ENCODE measurements at regions not wholly inside any gene's neighbourhood (a gene's known extent, or its start where the extent isn't known, plus 50 kb on each side); places are given as distances from the start of the nearest gene placed in this dataset.

DNA sequence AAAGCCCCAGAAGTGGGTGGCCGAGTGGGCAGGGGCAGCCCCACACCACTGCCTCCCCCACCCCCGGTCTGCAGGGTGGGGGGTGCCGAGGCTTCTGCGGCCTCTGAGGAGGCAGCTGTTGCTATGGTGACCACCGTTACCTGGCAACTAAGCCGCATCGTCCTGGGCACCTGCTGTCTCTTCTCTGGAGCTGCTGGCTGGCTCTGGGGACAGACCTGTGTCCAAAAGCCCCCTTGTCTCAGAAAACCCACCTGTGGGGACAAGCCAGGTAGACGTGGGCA is 79.9 kb upstream of the PRR5 start:
- Histone ChIP-seq H3K36me3 (ENCODE audit: control insufficient read depth in 2 of 2, extremely low read depth in 1 of 2, insufficient read depth in 2 of 2, low read length in 2 of 2) (no peaks in the 10 kb centered on the region), H3K9me1 (replicated peaks; ENCODE audit: control insufficient read depth, extremely low read depth, insufficient read depth, low read length) (no peaks in the 10 kb centered on the region), H3K4me2 (ENCODE audit: insufficient read depth, low read length) (no peak overlapping the region), H3K9me3 (replicated peaks; ENCODE audit: control insufficient read depth, insufficient read depth, low read length) (no peaks in the 10 kb centered on the region), H4K20me1 (replicated peaks; ENCODE audit: control insufficient read depth, extremely low read depth, insufficient read depth, low read length) (no peaks in the 10 kb centered on the region), H3K27me3 (ENCODE audit: control insufficient read depth in 2 of 2, insufficient read depth in 2 of 2, low read length in 2 of 2) (no peaks in the 10 kb centered on the region), H3K4me3 (replicated peaks in 1 of 3; ENCODE audit: insufficient read depth in 1 of 3, low read depth in 1 of 3, low read length in 3 of 3) (no peak overlapping the region), H2AFZ (ENCODE audit: low read depth, low read length) (no peak overlapping the region), H3K4me1 (ENCODE audit: control insufficient read depth, extremely low read depth, insufficient read depth, low read length) (no peaks in the 10 kb centered on the region), H3K9ac (replicated peaks; ENCODE audit: extremely low read depth, insufficient read depth, low read length) (no peak overlapping the region), H3K27ac (ENCODE audit: insufficient read depth, low read depth, low read length) (no peak overlapping the region), H3K79me2 (ENCODE audit: control insufficient read depth, insufficient read depth, low read length) (no peaks in the 10 kb centered on the region)
- BruUV-seq (replicated peaks) = no TSS peak
- ChIA-PET CTCF (interaction anchor here (4.6 kb wide), 1 partner anchor 628 kb away, joined by 92 read pairs; no protein-coding TSS in a partner anchor), POLR2A (no interaction called here)
- DNase-seq (ENCODE audit: low read depth, low spot score) (no peak), FAIRE-seq (no peak)
- TF ChIP-seq, protein P1, sequence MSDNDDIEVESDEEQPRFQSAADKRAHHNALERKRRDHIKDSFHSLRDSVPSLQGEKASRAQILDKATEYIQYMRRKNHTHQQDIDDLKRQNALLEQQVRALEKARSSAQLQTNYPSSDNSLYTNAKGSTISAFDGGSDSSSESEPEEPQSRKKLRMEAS (IDR thresholded peaks at IDR 0.05; ENCODE audit: insufficient read depth, insufficient read length) = no peak
- no peak for TF ChIP-seq GATA2 (IDR thresholded peaks at IDR 0.05; ENCODE audit: insufficient read depth, insufficient read length, low read depth, low read length)
- intact Hi-C loops (cut with micrococcal nuclease) (loop anchor here (10.0 kb wide), 1 partner anchor 257 kb away; no protein-coding TSS in a partner anchor), dilution Hi-C loops (cut with MboI; ENCODE audit: extremely low pct_ligation_motif_present, low sequenced_read_pairs) (no loop called here)

GRCh38 chr22:44621401-44622146 is 80.4 kb upstream of the PRR5 start:
- ChIA-PET POLR2A (no interaction called here), CTCF (interaction anchor here (4.6 kb wide), 1 partner anchor 628 kb away, joined by 92 read pairs; no protein-coding TSS in a partner anchor)
- H3K27me3 ChIP-seq (ENCODE audit: control insufficient read depth in 2 of 2, insufficient read depth in 2 of 2, low read length in 2 of 2) = no peaks in the 10 kb centered on the region
- DNase-seq (ENCODE audit: low read depth, low spot score) (no peak), FAIRE-seq (no peak)
- H4K20me1 ChIP-seq (replicated peaks; ENCODE audit: control insufficient read depth, extremely low read depth, insufficient read depth, low read length) = no peaks in the 10 kb centered on the region
- no peak overlapping the region for H2AFZ ChIP-seq (ENCODE audit: low read depth, low read length)
- H3K9me1 ChIP-seq (replicated peaks; ENCODE audit: control insufficient read depth, extremely low read depth, insufficient read depth, low read length) = no peaks in the 10 kb centered on the region
- H3K27ac ChIP-seq (ENCODE audit: insufficient read depth, low read depth, low read length) = no peak overlapping the region
- H3K4me2 ChIP-seq (ENCODE audit: insufficient read depth, low read length) = no peak overlapping the region
- no peaks in the 10 kb centered on the region for H3K36me3 ChIP-seq (ENCODE audit: control insufficient read depth in 2 of 2, extremely low read depth in 1 of 2, insufficient read depth in 2 of 2, low read length in 2 of 2)
- TF ChIP-seq MYC (IDR thresholded peaks at IDR 0.05; ENCODE audit: low read depth, low read length) = no peak
- H3K9me3 ChIP-seq (replicated peaks; ENCODE audit: control insufficient read depth, insufficient read depth, low read length) = no peaks in the 10 kb centered on the region
- dilution Hi-C loops (cut with MboI; ENCODE audit: extremely low pct_ligation_motif_present, low sequenced_read_pairs) = no loop called here
- BruUV-seq (replicated peaks) = no TSS peak
- no peaks in the 10 kb centered on the region for H3K4me1 ChIP-seq (ENCODE audit: control insufficient read depth, extremely low read depth, insufficient read depth, low read length)
- H3K9ac ChIP-seq (replicated peaks; ENCODE audit: extremely low read depth, insufficient read depth, low read length) = no peak overlapping the region
- H3K79me2 ChIP-seq (ENCODE audit: control insufficient read depth, insufficient read depth, low read length) = no peaks in the 10 kb centered on the region
- no peak overlapping the region for H3K4me3 ChIP-seq (replicated peaks in 1 of 3; ENCODE audit: insufficient read depth in 1 of 3, low read depth in 1 of 3, low read length in 3 of 3)
- intact Hi-C loops (cut with micrococcal nuclease) = loop anchor here (10.0 kb wide), 1 partner anchor 257 kb away; no protein-coding TSS in a partner anchor

Data from endothelial cell of umbilical vein (primary cell).